ENCODE measurements at regions not wholly inside any gene's neighbourhood (a gene's known extent, or its start where the extent isn't known, plus 50 kb on each side); places are given as distances from the start of the nearest gene placed in this dataset.

DNA sequence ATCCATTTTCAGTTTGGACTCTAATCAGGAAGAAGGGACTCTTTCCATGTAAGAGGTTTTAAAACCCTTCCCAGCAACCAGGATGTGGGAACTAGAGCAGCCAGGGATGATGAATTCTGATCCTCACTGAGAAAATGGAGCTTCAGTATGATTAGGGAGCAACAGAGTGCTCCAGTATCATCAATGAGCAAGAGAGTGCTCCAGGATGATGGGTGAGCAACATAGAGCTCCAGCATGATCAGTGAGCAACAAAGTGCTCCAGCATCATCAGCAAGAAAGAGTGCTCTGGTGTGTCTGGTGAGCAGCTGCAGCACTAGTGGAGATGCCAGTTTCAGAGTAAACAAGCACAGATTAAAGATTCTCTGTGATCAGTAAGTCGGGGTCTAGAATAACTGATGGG lies 106.4 kb upstream of the LPP start:
- no peak for DNase-seq

DNA sequence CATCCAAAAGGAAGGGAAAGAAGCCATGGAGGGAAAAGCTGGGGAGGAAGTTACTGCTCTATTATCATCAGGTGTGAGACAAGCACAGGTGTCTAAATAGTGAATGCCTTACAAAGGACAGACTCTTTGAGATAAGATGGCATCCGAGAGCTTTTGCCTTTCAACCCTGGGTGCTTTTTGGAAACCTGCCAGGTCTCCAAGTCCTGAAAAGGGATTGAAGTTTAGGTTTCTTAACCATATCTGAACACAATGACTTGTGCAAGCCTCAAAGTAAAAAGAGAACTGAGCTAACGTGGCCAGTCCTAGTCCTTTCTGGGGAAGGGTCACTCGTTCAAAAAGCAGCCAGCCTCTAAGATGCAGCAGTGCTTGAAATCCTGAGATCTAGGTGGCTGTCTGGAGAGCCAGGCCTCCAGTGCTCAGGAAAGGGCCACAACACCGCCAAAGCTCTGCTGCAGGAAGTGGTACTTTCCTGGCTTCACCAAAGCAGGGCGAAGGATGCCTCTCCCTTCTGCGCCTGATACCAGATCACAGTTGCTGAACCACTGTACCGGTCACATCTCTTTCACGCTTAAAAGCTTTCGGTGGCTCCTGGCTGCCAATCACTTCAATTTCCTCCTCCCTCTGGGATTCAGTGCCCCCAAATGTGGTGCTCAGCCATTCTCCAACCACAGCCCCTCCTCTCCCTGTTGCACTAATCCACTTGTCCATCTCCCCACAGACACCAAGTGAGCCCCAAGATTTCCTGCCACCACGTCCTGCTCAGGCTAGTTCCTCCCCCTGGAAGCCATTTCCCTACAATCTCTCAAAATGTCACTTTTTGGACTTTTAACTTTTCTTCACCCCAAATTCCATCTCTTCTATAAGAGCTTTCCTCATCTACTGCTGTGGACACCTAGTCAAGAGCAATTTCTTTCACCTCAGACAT lies 104.1 kb upstream of the LPP start:
- DNase-seq, result peak; percentile 19

DNA sequence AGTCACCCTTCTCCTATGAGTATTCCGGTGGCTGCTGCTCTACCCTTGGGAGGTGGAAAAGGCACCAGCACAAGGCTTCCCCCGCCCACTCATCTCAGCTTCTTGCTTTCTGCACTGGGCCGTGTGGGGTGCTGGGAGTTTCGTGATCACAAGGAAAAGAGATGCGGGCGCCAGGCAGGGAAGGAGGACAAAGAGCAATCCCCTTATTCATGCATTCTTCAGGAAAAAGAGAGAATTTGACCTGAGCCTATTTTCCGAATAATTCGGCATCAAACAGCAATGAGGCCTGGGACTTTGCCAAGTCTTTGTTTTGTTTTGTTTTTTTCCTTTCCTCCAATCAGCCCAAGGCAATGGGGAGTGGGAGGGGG lies 102.2 kb upstream of the LPP start:
- DNase-seq, result no peak

DNA sequence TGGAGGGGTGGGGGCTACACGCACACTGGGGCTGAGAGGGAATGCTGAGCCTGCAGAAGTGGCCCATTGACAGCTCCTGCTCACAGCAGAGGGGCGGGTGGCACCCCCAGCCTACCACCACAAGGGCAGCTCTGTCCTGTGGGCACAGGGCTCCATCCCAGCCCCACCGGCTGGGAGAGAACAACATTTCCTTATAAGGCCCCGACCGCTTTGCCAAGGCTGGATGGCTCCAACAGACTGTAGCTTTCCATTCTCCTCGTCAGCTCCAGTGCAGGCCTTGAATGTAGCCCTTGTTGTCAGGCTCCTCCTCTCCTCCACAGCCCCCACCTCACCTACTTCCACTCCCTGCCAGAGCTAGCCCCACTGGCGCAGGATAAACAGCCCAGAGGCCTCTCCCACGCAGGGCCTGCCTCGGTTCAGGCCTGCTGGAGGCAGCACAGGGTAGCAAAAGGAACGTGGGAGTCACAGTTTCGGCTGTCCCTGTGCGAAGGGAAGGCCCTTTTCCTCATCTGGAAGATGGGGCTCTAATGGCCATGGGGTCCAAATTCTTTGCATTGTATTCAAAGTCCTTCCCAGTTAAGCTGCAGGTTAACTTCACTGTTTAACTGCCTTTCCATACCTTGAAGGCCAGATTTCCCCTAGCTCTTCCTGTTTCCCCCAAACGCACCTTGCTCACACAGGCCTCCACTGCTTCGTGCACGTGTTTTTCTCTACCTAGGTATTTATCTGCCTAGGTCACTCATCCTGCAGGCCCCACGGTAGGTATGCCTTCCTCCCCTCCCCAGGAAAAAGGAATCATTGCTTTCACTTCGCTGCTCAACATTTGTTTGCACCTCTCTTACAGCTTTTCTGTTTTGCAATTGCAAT lies 101.6 kb upstream of the LPP start:
- no peak for DNase-seq

DNA sequence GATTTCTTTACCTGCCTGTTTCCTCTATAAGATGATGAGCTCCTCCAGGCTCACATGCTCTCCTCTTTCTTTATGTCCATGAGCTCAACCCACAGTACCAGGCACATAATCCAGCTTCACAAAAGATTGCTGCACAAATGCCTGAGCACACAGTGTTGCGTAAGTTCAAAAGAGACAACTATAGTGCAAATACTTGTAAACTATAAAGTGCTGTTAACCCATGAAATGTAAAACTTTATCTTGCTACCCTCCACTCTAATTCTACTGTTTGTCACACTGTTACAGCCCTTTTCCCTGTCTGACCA lies 101.0 kb upstream of the LPP start:
- DNase-seq, result no peak

DNA sequence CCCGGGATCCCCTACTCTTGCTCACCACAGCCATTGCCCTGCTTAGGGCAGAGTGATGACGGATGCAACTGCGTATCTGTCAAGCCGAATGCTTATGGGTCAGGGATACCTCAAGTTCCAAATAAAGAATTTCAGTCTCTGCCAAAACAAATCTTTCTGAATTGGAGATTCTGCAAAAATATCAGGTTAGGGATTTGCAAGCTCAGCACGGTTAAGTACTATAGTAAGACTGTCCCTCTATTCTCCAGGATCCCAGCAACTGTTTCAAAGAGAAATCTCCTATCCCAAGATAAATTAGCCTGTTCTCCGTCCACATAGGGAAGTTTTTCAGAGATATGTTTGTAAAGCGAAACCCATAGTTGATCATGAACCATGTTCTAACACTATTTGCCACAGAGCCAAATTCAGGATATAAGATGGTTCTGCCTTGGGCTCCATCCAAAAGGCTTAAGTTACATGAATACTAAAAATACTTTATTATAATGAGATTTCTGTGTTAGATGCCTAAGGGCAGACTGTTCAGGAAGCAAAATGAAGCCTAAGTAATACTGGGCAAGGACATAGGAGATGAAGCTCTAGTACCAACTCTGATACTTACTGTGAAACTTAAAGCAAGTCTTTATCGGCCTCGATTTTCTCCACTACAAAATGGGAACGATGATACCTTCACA lies 100.1 kb upstream of the LPP start:
- no peak for DNase-seq

DNA sequence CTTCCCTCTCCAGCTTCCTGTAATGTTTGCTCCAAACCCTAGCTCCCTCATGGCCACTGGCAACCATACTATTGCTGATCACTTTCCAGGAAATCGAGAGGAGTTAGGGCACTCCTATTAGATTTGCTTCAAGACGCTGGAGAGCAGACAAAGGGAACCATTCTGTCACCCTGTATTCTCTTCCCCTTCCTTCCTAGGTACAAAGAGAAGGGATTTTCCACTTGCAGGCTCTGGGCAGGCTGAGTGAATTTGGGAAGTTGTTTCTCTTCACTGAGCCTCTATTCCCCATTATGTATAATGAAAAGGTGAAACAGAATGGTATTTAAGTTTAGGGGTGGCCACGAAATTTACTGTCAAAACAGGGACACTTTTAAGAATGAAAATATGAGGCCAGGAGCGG lies 99.4 kb upstream of the LPP start:
- DNase-seq, result no peak

DNA sequence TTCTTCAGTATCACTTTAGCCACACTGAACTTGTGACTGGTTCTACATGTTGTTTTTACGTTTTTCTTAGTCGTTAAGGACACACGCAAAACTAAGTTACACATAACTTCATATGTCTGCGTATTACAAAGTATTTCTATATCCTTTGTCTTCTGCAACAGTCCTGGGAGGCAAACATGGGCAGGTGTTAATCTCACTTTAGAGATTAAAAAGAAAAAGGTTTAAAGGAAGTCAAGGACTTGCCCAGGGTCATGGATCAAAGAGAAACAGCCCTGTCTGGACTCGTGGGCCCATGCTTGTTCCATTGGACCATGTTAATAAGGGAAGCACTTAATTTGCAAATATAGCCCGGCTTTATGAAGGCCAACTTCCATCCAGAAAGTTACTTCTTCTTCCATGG lies 98.6 kb upstream of the LPP start:
- DNase-seq, result no peak

DNA sequence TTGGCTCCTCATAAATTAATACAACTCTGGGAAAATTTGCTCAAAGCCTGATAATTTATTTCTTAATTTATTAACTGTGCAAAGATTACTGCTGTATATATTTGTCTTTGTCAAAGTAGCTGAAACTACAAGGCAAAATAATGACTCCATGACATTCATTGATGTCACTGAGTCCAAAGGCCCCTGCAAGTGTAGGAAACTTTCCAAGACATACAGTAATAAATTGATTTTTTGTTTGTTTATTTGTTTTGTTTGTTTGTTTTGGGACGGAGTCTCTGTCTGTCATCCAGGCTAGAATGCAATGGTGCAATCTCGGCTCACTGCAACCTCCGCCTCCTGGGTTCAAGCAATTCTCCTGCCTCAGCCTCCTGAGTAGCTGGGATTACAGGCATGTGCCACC lies 96.8 kb upstream of the LPP start:
- no peak for DNase-seq

DNA sequence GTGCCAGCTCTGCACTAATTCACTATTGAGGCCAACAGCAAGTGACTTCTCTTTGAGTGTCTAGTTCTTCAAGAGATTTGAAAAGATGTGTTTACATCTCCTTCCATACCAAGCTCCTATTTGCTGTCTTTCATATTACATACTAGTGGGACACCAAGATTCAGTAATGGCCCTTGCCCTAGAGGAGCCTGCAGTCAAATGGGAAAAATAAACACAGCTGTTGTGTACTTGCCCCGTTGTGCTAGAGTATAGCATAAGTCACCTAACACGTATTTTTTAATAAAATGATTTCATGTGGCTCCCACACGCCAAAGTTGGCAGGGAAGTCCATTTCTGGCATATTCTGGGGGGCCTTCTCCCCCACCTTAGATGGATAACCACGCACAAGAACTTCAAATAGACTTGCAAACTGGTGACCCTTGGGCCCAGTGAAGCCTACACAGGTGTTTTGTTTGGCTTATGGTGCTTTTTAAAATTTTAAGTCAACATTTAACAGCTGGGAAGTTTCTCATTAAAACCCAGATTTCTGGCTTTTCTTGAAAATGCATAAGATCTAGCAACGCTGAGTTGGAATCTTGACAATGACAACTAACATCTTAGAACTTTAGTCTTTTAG lies 95.3 kb upstream of the LPP start:
- no peak for DNase-seq

DNA sequence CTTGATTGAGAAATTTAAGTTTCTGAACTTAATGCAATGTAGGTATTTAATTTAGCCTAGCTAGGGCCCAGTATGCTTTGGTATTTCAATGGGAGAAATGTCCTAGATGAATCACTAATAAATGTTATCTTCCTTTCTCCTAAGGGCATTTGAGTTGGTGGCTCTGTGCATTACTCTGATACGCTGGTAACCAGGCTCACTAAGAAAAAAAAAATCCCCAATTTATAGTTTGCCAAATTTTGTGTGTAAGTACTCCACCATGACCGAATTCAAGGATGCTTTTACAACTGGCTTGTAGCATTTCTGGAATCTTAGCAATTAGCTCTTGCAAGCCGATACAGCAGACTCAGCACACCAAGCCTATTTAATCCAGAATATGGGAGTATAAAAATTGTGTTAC lies 94.6 kb upstream of the LPP start:
- DNase-seq, result no peak

DNA sequence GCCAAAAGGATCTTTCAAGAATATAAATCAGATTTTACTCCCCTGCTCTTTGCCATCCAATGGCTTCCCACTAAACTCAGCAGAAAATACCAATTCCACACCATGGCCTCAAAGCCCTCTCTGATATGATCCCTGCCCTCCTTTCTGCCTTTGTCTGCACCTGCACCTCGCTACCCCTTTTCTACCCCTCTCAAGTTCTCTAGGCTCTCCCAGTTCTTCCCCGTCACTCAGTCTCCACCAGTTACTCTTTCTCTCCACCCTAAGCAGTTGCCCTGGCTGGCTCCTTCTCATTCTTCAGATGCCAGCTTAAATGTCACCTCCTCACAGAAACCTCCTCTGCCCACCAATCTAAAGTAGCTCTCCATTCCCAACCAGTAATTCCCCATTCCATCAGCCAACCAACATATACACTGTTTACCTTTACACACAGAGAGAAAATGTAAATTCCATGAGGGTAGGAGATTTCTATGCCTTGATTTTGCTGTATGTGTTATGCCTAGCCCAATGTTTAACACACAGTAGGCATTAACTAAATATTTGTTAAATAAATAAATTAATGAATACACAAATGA lies 93.6 kb upstream of the LPP start:
- DNase-seq, result no peak

DNA sequence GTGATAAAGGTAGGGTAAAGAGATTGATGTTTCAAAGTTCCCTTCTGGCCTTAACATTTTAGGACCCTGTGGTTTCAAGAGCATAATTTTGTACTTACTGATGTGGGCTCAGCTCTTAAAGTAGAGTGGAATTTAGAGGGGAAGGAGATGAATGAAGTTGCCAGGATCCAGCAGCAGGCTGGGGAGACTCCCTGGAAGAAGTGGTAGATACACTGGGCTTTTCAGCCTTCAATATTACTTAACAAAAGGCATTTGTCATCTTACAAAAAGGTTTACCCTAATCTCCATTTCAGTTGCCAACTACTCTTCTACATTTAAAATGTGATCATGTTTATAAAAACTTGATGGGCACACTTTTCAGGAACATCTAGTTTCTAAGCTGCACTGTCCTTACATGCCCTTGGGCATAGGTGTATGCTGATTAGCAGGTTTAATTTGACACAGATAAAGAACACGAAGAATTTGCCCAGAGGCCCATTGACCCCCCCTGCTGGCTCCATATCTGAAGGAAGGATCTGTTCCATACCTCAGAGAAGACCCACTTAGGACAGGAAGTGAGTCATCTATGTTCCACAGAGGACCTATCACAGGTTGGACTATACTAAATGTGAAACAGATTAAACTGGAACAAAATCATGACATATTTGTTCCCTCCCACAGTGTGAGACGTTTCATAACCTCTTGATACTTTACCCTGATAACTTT lies 93.0 kb upstream of the LPP start:
- DNase-seq, result peak; percentile 22

DNA sequence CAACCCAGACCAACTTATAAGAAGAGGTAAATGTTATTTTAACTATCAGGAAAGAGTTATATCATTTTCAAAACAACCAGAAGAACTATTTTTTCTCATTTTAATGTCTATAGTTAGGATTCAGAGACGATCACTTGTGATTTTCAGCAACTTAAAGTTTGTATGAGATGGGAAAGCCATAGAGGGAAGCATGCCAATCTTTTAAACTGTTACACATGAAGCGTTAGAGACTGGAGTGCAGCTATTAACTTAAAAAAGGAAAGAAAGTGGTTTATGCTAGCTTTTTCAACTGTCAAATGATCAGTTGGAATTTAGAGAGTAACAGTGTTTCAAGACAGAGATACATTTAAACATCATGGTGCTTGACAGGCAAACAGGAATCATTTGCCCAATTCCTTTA lies 91.7 kb upstream of the LPP start:
- DNase-seq, result no peak

DNA sequence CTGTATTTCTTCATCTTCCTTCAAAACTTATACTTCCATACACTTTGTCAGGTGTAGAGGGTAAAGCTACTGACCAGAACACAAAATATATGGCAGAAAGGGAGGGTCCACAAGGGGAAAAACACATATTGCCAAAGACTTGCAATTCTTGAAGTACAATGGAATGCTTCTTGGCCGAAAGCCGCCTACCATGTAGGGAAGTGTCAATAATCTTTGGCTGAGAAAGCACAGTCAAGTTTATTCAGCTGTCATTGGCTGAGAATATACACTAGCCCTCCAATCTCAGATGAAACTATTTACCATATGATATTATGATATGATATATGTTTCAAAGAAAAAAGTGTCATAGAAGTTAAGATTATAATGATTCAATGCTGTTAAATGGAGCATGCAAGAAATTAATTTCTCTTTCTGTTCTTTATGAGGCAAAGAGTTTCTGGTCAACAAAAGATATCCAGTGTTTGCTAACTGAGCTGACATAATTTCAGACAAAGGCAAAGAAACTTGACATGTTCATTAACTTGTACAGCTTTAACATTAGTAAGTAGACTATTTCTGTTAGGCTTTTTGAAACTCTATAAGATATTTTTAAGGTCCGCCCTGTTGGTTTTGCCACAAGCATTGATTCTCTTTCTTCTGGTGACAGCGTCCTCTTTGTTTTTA lies 89.0 kb upstream of the LPP start:
- no peak for DNase-seq

DNA sequence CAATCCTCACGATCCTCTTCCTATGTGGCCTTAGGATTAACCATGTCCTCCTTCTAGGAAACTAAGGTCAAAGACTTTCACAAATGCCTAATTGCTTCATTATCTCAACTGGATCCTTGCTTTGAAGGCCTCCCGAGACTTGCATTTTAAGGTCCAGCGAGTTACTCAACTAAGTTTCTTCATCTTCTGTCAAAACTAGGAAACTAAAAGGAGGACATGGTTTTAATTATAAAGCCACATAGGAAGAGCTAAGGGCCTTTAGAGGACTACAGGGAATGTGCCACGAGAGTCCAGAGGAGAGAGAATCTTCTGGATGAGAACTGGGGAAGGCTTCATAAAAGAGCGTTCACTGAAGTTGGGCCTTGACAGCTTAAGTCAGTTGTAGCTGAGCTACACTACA lies 87.8 kb upstream of the LPP start:
- DNase-seq, result no peak

DNA sequence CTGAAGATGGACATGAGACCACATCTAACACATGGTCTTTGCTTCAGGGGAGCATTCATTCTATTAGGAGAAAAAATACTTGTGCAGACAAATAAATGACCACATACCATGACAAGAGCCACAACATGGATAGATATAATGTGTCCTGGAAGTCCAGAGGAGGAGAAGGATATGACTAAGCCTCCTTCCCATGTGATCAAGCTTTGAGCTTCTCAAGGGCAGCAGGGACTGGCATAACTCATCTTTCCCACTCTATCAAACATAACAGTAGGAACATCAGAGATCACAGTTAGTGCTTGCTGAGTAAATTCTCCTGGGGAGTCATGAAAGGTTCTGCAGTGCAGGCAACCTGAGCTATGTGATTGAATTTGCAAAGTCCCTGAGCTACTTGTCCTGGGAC lies 86.0 kb upstream of the LPP start:
- DNase-seq, result no peak

DNA sequence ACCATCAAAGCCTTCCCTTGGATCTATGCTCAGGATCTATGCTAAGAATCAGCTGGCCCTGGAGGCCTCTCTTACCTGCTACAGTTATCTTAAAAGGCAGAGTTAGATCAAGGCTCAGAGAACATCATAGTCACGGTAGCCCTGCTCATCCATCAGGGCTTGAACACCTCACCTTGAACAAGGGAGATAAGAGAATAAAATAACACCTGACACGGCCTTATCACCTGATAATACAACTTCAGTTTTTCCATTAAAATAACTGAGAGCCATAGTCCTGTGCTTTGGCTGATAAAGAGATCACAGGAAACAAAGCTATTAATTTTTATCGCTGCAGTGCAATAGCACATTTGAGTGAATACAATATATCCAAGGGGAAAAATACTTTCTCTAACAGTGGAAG lies 85.6 kb upstream of the LPP start:
- DNase-seq, result no peak

DNA sequence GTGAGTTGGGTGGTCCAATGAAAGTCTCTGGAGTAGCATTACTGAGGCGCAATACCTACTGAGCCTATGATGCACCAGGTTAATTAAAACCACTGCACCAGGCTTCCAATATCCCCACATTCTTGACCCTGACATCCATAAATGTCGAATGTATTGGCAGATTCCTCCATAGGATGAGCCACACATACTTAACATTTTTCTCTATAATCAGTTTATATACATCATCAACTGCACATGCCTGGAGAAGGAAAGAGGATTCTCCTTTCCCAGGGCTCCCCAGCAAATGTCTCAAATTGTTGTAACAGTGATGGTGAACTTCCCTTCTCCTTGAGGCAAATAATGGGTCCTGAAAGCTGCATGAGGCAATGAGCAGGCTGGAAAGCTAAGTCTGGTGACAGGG lies 82.3 kb upstream of the LPP start:
- no peak for DNase-seq

DNA sequence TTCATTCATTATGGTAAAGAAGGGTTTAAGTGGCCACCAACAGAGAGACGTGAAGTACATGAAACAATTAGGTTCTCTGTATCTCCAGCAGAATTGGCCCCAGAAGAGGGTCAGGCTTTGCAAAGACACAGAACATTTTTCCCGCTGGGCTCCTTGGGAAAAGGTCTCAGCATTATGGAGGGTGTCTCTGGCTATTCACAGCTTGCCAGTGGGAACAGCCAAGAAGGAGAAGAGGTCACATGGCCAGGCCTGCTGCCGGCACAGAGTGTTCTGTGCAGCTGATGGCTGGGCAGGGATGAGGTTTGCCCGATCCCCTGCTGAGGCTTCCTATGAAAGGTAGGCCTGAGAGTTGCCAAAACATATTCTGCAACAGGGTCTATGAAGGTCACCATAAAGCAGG lies 77.8 kb upstream of the LPP start:
- no peak for DNase-seq

DNA sequence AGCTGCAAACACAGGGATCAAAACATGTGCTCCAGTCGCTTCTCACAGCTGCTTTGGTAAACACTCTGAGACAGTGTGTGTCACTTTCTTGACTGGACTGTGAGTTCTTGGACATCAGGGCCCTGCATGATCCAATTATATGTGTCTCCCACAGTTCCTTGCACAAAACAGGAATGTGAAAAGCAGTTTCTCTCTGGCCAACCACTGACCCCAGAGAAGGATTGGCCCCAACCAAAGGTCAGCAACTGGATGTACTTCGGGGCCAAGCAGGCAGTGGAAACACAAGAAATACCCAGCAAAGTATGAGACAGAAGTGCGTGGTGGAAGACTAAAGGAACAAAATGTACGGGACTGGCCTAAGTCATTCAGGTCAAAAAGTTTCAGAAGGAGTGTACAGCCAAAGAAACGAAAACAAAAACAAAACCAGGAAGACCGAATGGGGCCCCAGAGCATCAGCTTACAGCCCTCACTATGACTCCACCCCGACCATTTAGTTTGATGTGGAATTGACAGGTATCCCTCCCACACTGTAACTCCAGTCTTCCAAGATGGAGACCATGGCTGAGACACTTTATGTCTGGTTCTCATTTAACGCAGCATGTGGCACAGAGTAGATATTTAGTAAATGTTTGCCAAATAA lies 76.7 kb upstream of the LPP start:
- DNase-seq, result no peak
